ENCODE measurements at regions not wholly inside any gene's neighbourhood (a gene's known extent, or its start where the extent isn't known, plus 50 kb on each side); places are given as distances from the start of the nearest gene placed in this dataset.

DNA sequence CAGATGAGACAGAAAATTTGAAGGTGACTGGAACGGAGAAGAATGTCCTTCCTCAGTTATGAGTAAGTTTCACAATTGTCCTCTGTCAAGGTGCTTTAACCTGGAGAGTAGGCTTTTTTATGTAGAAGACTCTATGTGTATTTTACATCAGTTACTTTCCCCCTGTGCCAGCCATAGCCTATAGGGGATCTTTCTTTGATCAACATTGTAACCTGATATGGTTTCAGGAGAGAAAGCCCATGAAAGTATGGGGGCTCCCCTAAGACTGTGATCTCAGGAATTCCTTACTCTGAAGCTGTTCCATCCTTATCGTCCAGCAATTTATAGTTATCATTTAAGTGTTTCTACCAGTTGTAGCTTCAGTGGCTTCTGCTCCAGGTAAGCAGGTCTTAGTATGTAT lies 1076.3 kb upstream of the EPHA6 start:
- TF ChIP-seq POLR2A (IDR thresholded peaks at IDR 0.05) = no peak
- TF ChIP-seq, protein P1, sequence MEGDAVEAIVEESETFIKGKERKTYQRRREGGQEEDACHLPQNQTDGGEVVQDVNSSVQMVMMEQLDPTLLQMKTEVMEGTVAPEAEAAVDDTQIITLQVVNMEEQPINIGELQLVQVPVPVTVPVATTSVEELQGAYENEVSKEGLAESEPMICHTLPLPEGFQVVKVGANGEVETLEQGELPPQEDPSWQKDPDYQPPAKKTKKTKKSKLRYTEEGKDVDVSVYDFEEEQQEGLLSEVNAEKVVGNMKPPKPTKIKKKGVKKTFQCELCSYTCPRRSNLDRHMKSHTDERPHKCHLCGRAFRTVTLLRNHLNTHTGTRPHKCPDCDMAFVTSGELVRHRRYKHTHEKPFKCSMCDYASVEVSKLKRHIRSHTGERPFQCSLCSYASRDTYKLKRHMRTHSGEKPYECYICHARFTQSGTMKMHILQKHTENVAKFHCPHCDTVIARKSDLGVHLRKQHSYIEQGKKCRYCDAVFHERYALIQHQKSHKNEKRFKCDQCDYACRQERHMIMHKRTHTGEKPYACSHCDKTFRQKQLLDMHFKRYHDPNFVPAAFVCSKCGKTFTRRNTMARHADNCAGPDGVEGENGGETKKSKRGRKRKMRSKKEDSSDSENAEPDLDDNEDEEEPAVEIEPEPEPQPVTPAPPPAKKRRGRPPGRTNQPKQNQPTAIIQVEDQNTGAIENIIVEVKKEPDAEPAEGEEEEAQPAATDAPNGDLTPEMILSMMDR (IDR thresholded peaks at IDR 0.05) = no peak
